GM19023 (cell line): ENCODE measurements at regions not wholly inside any gene's neighbourhood (a gene's known extent, or its start where the extent isn't known, plus 50 kb on each side); places are given as distances from the start of the nearest gene placed in this dataset.
"Not testable (repeated sequence)": the region's sequence is repeated elsewhere in the genome, so short reads cannot be mapped to it uniquely, and the experiment has no call there.

Experiments used
- ATAC-seq: cut with Tn5 transposase; IDR thresholded peaks from one replicate; pipeline ENCODE4 v1.9.1; 2021; ENCODE audit warnings: mild to moderate bottlenecking, moderate library complexity; ENCODE audit not compliant: unreplicated experiment

DNA sequence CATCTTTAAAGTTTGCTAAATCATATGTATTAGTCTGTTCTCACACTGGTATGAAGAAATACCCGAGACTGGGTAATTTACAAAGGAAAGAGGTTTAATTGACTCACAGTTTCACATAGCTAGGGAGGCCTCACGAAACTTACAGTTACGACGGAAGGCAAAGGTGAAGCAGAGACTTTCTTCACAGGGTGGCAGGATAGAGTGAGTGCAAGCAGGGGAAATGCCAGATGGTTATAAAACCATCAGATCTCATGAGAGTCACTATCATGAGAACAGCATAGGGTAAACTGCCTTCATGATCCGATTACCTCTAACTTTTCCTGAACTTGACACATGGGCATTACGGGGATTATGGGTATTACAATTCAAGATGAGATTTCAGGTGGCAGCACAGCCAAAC is 1075.2 kb upstream of the NRXN1 start:
- no peak for ATAC-seq

GRCh38 chr2:52097071-52097470 is 1065.1 kb upstream of the NRXN1 start:
- no peak for ATAC-seq

- no peak for ATAC-seq
Measured at GRCh38 chr2:52084759-52085158, 1052.8 kb upstream of the NRXN1 start.

GRCh38 chr2:52083214-52083613 is 1051.3 kb upstream of the NRXN1 start:
- ATAC-seq = no peak

GRCh38 chr2:52082646-52083045 is 1050.7 kb upstream of the NRXN1 start:
- ATAC-seq = no peak

GRCh38 chr2:52079602-52080001 is 1047.7 kb upstream of the NRXN1 start:
- no peak for ATAC-seq

GRCh38 chr2:52077159-52077558 is 1045.2 kb upstream of the NRXN1 start:
- ATAC-seq = no peak

- no peak for ATAC-seq
Measured at GRCh38 chr2:52074130-52074719, 1042.3 kb upstream of the NRXN1 start.

- ATAC-seq = no peak
Measured at GRCh38 chr2:52072949-52073348, 1041.0 kb upstream of the NRXN1 start.

- ATAC-seq = no peak
Measured at GRCh38 chr2:52070665-52071064, 1038.7 kb upstream of the NRXN1 start.

GRCh38 chr2:52064234-52064633 is 1032.3 kb upstream of the NRXN1 start:
- no peak for ATAC-seq

DNA sequence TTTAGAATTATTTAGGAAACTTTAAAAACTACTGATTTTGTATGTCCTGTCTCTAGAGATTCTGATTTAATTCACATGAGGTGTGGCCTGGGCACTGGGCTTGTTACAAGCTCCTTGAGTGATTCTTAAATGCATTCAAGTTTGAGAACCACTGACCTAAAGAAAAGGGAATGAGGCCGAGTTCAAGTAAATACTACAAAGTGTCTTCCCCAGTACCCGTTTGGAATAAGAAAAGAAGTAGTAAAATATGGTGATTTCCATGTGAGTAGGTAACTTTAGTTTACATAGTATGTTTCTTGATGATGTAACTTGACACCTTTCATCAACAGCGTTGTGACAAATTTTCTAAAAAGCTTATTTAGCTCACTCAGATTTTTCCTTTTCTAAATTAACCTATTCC is 1022.9 kb upstream of the NRXN1 start:
- ATAC-seq = no peak

- no peak for ATAC-seq
Measured at GRCh38 chr2:52036853-52037252, 1004.9 kb upstream of the NRXN1 start.

- no peak for ATAC-seq
Measured at GRCh38 chr2:52036024-52036423, 1004.1 kb upstream of the NRXN1 start.

DNA sequence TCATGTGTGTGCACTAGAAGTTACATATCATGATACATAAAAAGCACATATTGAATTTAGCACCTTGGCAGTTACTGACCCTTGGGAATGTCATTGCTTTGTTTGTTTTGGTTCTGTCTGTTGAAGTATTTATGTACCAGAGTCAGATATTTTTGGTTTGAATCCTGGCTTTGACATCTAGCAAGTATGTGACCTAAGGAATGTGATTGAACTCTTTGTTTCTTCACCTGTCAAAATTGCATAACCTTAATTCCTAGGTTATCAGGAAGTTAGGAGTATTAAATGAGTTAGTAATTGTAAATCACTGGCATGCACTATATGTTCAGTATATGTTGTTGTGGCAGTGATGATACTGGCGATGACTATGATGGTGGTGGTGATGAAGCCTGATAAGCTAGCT is 1003.5 kb upstream of the NRXN1 start:
- ATAC-seq = no peak

GRCh38 chr2:52034706-52035105 is 1002.8 kb upstream of the NRXN1 start:
- no peak for ATAC-seq

DNA sequence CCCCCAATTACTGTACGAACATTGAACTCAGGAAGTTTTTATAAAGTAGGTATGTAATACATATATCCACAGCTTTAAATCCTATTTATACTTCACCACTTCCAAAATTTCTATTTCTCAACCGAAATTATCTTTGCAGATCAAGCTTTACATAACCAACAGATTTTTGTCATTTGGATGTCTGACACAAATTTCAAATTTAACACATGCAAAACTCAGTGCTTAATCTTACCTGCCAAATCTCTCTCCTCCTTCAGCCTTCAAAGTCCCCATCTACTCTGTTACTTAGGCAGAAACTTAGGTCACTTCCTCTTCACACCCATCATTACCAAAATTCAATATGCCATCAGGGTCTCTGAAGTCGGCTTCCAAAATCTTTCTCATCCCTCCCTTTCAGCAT is 990.1 kb upstream of the NRXN1 start:
- no peak for ATAC-seq

GRCh38 chr2:52017646-52018235 is 985.8 kb upstream of the NRXN1 start:
- ATAC-seq = no peak

- ATAC-seq = not testable (repeated sequence)
Measured at GRCh38 chr2:52006821-52007366, 975.0 kb upstream of the NRXN1 start.

GRCh38 chr2:52000151-52000855 is 968.4 kb upstream of the NRXN1 start:
- no peak for ATAC-seq

GRCh38 chr2:51998890-51999289 is 967.0 kb upstream of the NRXN1 start:
- no peak for ATAC-seq

DNA sequence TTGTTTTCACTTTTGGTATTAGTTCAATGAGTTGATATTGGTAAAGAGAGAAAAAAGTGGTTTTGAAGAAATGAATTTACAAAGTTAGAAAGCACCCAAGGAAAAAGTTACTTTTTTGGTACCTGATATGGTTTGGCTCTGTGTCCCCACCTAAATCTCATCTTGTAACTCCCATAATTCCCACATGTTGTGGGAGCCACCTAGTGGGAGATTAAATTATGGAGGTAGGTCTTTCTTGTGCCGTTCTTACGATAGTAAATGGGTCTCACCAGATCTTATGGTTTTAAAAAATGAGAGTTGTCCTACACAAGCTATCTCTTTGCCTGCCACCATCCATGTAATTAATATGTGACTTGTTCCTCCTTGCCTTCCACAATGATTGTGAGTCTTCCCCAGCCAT is 965.6 kb upstream of the NRXN1 start:
- no peak for ATAC-seq
